Stimulated activated CD4-positive, alpha-beta T cell treated with anti-CD3 and anti-CD28 coated beads, Interleukin-1b, Interleukin-23, amount 100 ng/mL, for 24 hours (primary cell): ENCODE measurements at regions not wholly inside any gene's neighbourhood (a gene's known extent, or its start where the extent isn't known, plus 50 kb on each side); places are given as distances from the start of the nearest gene placed in this dataset.
A peak's percentile ranks its signal among the peaks of the same experiment; 100 is the strongest.

Experiments used
- DNase-seq, 4 experiments: peaks; one replicate each; pipeline ENCODE4 v3.0.0-alpha.2; 2020; ENCODE audit warnings: low read depth in 4 of 4, low spot score in 1 of 4

DNA sequence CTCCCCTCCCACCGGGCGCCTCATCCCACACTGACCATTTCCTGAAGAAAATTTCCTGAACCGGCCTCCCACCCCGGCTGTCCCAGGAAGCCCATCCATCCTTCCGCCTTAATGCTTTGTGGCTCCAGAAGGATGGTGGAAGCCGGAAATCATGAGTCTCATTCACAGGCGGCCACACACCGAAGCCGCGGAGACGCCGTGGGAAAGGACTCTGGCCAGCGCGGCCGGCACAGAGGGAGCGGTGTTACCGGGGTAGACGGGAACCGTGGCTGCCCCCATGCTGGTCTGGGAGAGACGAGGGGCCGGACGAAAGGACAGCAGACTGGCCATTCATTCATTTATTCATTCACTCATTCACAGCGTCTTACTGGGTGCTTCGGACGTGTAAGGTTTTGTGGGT, 326.8 kb downstream of the SEC14L1 start:
- no peak for DNase-seq

DNA sequence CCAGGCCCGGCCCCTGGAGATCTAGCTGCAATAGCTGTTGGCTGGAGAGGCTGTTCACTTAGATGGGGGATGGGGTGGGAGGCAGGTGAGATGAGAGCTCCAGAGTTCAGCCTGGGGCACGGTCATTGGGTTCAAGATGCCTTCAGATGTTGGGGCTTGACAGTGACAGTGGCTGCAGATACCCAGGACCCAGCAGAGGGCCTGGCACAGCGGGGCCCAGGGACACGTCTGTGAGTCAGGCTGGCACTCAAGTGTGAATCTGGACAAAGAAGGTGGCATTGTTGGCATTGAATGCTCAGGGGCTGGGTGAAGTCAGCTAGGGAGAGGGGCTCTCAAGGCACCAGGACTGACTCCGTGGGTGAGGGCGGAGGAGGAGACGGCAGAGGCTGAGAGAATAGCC, 328.1 kb downstream of the SEC14L1 start:
- DNase-seq: no peak

DNA sequence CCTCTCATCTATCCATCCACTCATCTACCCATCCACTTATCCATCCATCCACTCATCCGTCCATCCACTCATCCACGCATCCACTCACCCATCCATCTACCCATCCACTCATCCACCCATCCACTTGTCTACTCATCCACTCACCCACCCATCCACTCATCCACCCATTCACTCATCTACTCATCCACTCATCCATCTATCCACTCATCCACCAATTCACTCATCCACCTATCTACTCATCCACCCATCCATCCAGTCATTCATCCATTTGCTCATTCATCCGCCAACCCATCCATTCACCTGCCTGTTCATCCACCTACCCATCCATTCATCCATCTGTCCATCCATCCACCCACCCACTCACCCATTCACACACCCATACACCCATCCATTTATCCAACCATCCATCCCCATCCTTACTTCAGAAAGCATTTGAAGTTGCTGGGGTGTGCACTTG, 329.6 kb downstream of the SEC14L1 start:
- DNase-seq: no peak

DNA sequence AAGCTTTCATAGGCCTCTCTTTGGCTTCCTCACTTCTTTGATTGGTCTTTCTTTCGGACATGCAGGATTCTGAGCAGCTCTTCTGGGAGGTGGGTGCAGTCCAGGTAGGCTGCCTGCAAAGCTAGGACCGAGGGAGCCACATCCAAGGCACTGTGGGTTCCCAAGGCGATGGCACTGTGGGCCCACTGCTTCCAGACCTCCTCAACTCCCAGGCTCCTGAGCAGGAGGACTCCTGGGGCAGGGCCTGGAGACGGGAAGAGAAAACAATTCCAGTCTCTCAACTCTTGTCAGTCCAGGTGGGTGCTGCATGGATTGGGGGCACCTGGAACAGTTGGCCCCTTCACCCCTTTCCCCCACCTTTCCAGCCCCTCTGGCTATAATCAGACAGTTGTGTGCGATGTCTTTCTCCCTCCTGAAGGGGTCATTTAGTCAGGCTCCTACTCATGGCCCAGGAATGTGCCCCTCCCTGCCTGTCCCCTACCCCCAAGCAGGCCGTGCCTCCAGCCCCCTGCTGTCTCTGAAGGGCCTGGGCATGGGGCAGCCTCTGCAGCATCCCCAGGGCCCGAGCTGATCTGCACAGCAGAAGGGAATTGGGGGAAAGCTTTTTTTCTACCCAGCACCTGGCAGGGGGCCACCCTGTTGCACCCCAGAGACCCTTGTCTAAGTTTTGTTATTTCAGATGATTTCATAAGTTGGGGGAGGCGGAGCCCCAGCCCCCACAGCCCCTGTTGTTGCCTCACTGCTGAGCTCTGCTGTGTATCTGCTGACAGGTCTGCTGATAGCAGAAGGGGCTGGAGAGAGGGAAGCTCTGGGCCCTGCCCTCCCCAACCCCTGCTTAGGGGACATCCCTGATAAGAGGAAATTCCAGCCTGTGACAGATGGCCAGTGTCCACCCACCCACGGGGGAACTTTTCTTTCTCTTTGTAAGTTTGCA, 330.3 kb downstream of the SEC14L1 start:
- no peak for DNase-seq

DNA sequence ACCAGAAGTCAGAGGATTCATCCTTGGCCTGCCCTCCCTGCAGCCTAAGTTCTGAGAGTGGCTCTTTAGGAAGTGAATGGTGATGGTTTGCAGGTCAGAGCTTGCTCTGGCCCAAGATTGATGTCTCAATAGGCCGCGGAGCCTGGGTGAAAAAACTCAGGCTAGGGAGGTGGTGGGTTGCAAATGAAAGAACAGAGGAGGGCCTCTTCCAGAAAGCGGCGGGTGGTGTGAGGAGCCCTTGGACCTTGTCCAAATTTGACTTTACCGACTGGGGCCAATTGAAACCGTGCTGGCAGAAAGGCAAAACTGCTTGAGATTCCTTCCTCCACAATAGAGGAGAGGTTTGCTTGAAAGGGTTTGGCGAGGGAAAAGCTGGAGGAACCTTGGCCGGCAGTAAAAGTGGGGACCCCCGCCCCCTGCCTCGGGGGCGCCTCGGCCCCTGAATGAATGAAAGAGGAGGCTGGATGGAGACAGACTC, 331.3 kb downstream of the SEC14L1 start:
- DNase-seq: no peak

DNA sequence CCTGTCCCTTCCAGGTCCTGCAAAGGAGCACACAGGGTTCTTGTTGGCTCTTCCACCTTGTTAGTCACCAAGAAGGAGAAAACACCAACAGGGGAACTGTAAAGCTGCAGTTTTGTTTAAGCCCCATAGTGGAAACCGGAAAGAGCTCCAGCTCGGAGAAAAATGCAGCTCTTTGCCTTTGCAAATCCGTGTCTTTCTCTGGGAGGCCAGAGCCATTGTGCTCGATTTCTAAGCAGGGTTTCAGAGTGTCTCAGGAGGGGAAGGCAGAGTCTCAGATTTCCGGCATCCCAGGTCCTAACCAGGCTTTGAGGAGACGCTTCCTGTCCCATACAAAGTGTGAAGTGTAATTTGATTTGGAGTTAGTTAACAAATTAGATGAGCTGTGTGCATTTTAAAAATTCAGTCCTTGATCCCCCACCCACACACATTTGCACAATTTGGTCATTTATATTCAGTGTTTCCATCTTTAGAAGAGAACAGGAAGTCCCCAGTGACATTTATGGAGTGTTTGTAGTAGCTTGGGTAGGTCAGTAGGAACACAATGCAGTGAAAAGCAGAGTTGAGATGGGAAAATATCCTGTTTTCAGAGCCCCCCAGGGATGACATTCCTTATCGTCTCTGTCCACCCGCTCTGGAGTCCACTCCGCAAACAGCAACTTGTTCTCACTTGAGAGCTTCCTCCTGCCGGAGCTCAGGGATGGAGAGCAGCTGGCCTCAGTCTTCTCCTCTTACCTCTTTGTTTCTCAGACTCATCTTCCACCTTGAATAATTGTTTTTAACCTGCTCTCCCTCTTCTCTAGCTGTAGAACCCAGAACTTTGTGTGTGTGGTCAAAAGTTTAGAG, 331.9 kb downstream of the SEC14L1 start:
- DNase-seq: no peak

DNA sequence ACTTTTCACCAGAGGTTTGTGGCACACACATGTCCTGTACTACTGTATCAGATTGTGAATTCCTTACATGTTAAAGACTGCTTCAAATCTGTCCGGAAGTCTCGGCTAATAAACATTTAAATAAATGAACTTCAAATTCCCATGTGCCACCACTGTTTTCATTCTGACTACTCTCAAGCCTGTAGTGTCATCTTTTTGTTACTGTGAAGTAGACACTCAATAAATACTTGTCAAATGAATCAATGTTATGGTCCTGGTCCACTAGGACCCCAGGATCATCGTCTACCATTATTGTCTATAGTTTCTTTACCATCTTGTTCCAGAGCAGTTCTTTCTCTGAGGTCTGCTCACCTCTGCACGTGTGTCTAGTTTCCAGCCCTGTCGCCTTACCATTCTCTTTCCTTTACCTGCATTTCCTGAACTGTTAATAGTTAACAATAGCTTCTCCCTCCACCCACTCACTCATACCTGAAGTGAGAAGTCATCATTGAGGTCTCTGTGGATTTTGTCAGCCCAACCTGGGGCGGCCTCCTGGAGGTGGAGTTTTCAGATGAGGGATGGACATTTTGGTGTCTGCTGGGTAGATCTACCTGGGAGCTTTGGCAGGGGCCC, 333.0 kb downstream of the SEC14L1 start:
- DNase-seq: no peak

DNA sequence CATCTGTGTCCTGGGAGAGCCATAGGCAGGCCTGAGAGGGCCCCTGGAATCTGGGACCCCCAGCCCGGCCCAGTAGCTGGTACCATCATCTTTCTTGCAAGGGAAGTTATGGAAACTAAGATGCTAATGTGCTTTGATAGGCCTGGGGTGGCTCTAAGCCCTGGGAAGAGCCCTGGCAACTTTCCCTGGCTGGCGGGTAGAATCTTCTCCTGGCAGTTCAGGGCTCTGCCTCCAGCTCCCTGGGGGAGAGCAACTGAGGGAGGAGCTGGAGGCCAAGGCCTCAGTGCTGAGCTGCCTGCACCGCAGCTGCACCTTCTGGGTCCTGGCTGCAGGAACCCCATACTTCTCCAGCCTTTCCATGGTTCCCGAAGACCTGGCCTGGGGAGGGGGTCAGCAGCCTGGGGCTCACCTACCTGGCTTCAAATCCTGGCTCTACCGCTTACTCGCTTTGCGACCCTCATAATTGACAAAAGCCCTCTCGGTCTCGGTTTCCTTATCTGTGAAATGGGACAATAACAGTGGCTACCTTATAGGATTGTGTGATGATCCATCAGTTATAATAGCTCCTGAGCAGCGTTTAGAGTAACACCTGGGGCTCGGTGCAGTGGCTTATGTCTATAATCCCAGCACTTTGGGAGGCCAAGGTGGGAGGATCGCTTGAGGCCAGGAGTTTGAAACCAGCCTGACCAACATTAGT, 333.7 kb downstream of the SEC14L1 start:
- DNase-seq: no peak

DNA sequence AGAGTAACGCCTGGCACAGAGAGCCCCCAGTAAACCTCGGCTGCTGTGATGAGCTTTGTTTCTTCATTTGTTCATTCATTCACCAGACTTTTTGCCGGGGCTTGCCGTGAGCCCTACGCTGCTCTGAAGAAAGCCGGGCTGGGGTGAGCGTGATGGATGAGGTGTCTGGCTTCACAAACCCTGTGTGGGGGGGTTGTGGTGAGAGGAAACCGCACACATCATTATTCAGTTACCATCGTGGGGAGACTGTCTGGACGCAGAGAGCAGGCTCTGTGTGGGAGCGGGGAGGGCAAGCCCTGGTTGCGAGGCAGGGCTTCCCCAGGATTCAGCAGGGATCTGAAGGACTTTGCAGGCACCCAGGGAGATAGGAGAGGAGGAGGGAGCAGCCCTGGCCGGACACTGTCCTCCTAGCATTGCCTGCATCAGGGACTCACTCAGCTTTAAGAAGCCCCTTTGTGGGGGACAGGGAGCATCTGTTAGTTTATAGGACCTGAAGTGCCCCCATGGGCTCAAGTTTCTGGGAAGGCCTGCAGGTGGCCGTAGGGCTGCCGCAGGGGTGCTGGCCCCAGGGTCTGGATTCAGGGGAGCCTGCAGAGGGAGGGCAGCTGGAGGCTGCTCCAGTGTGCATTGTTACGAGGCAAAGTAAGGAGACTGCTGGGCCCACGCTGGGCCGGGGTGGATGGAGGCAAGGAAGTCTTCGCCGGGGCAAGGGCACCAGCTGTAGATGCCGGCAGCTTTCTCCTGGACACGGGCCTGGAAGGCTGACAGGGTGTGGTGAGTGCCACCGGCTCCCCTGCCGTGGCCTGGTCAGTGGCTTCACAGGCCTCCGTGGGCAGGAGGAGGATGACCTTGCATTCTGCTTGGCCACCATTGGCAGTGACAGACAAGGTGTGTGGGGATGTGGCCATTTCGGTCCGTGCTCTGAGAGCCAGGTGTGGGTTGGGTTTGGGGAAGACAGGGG, 334.5 kb downstream of the SEC14L1 start:
- DNase-seq: peak in 1 of 4 experiments; percentile 73

DNA sequence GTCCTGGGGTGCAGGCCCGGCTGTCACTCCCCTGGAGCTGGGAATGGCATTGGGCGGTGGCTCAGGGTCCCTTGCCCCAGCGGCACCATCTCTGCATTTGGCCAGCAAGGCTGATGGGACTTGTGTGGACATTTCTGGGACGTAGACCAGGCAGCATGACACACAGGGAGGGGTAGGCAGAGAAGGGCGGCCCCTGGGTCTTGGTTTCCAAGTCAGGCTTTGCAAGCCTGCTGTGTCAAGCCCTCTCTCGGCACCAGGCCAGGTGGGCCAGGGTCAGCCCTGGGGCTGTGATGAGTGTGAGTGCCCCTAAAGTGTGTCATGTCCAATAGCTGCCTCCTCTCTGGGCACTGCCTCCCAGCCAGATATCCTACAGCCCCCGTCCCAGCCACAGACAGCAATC, 335.2 kb downstream of the SEC14L1 start:
- DNase-seq: no peak

DNA sequence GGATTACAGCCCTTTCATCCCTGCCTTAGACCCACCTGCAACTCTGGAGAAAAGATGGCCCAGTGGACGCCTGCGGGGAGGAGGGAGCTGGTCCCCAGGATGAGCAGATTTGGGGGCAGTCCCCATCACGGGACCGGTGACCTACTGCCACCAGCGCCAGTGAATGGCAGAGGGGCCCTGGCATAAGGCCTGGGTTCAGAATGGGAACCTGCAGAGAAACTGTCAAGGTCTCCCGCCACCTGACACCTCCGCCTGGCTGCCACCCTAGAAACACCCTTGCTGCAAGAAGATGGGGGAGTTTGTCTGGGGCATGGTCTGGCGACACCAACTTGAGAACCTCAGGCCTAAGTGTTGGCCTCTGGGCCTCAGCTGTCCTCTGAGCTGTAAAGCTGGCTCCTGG, 335.7 kb downstream of the SEC14L1 start:
- no peak for DNase-seq

DNA sequence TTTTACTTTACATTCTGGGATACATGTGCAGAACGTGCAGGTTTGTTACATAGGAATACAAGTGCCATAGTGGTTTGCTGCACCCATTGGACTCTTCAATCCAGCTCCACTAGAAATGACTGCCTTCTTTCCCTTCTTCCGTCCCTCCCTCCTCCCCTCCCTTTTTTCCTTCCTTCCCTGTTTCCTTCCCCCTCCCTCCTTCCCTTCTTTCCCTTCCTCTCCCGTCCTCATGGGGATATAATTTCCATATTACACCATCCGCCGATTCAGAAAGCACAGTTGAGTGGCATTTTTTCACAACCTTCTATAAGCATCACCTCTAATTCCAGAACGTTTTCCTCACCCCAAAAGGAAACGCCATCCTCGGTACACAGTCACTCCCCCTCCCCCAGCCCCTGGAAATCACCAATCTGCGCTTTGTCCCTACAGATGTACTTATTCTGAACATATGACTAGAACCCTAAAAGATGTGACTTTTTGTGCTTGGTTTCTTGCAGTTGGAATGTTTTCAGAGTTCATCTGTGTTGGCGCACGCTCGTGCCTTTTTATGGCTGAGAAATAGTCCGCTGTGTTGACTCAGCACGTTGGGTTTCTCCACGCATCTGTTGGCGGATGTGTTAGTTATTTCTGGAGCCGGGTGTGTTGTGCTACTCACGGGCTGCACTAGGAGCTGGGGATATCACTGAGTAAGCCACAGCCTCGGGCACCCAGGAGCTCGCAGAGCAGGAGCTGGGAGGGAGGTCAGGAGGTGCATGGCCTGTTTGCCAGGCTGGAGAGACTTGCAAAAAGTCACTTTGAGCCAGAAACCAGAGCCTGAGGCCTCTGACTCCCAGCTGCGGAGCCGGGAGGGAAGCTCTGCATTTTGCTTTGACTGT, 336.4 kb downstream of the SEC14L1 start:
- no peak for DNase-seq

DNA sequence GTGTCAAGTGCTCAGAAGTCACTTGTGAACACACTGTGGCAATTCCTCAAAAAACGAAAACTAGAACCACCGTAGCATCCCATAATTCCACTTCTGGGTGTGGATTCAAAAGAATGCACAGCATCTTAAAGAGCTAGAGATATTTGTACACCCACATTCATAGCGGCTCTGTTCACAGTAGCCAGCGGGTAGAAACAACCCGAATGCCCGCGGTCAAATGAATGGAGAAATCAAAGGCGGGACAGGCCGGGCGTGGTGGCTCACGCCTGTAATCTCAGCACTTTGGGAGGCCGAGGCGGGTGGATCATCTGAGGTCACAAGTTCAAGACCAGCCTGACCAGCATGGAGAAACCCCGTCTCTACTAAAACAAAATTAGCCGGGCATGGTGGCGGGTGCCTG, 337.5 kb downstream of the SEC14L1 start:
- DNase-seq: no peak

DNA sequence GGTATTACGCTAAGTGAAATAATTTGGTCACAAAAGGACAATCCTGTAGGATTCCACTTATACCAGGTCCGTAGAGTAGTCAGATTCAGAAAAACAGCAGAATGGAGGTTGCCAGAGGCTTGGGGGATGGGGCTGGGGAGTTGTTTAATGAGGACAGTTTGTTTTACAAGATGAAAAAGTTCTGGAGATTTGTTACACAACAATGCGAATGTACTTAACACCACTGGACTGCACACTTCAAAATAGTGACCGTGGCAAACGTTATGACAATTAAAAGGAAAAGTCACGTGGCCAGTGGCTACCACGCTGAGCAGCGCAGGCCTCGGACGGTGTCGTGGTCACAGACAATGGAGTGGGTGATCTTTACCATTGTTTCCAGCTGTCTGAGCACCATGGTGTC, 338.1 kb downstream of the SEC14L1 start:
- DNase-seq: no peak

DNA sequence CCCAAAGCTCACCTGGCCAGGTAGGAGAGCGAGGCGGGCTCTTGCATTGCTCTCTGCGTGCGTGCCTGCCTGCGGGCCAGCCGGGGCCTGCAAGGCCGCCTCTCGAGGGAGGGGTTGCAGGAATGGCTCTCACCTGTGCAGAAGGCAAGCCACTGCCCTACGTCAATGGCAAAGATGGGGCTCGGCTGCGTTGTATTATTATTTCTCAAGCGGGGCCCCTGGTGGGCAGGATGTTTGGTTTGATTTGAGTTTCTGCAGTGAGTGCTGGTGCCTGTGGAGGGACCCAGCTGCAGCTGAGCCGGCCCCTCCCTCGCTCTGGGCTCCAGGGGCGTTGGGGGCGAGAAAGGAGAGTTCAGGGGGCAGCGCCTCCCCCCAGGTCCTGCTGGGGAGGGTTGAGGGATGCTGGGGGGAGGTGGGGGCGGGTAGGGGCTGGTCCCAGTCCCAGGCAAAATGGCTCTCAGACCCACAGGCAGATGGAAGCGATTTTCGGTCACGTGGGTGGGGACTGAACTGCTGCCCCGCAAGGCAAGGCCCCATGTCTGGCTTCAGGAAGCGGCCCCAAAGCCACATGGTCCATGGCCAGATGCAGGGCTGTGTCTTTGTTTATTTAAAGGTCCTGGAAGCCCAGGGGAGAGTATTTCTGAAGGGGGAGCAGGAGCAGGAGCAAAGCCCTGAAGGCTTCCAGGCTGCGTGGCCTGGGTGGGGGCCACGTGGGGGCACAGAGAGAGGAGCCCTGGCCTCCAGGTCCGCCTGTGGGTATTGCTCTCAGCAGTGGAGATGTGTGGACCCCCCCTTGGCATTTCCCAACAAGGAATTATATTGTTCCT, 338.8 kb downstream of the SEC14L1 start:
- no peak for DNase-seq

DNA sequence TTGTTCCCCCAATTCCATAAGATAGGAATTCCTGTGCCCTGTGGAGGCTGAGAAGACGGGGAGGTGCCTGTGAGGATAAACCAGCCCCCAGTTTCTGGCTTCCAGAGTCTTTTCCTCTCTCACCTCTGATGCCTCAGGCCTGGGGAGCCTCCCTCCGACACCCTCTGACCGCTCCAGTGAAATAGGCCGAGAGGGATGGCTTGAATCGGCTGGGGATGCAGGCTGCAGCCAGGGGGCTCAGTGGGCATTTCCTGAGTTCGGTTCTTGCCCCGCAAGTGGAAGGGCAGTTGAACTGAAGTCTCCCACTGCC, 339.4 kb downstream of the SEC14L1 start:
- no peak for DNase-seq

DNA sequence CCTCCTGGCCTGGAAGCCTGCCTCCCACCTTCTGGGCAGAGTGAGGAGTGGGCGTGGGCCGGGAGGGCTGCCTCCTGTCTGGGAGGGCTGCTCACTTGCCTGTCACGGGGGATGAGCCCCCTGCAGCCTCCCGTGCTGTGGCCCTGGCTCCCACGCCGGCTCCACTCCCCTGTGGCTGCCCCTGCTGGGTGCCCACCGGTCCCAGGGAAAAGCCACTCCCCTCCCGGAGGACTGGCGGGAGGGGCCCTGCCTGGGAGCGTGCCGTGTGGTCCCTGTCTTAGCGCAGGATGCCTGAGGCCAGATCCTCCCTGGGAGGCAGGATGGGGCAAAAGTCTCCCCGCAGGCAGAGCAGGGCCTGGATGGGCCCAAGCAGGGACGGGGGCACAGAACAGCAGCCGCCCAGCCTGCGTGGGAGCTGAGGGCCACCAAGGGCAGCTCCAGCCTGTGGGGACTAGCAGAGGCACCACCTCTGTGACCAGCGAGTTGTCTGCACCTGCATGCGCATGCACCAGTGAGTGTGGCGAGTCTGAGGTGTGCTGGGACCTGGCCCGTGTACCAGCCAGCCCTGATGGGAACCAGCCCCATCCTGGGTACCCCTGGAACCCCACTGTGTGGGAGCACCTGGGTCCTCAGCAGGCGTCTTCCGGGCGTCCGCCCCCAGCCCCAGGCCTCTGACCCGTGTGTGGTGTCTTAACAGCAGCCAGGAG, 339.9 kb downstream of the SEC14L1 start:
- no peak for DNase-seq
